Astrocyte of the spinal cord (primary cell): ENCODE measurements at regions not wholly inside any gene's neighbourhood (a gene's known extent, or its start where the extent isn't known, plus 50 kb on each side); places are given as distances from the start of the nearest gene placed in this dataset.

Source experiments
- DNase-seq: peaks from one replicate; pipeline ENCODE4 v3.0.0; 2011; ENCODE audit warnings: low read depth, low spot score
- H3K4me3 ChIP-seq: 2 replicates; pipeline ENCODE4 v1.5.1; 2011; ENCODE audit warnings: low read depth, mild to moderate bottlenecking, low read length, moderate library complexity
- in situ Hi-C: cut with HindIII; loops from 2 replicates; pipeline ENCODE4 v1.10.0; 2017; ENCODE audit warnings: low sequenced_read_pairs
- TF ChIP-seq, protein P1 (sequence below): IDR thresholded peaks from 2 replicates; pipeline ENCODE4 v1.5.1; 2012; ENCODE audit warnings: low read depth, mild to moderate bottlenecking, low read length, inconsistent platforms

DNA sequence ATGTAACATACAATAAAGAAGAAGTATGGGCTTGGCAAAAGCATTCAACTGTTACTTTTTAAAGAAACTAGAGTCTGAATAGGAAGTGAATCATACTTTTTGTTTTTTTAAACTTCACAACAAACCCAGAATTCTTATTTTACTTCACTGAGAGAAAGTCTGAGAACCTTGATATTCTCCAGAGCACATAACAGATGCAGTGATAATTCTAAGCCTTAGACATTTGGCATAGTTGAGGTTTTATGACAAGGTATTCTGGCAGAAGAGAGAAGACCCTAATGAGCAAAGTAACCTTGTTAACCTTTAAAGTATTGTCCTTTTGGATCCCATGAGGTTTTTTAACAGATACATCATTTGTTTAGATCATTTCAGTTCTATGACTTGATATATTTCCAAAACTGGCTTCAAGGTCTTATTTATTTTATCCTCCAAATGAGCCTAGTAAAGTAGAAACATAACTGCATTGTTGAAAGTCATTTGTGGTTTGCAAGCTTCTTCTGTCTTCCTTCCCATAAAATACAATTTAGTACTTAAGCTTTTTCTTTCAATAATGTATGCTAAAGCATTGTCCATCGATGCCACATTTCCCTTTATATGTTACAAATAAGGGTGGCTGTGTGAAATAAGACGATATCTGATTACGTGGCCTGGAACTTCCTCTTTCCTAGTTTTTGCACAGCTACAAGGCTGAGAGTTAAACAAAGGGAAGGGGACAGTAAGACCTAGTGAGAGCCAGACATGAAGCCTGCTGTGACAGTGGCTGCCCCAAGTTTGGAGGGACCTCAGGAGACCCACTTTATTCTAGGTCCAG, 86.1 kb upstream of the ITPRID2 start:
- TF ChIP-seq, protein P1, sequence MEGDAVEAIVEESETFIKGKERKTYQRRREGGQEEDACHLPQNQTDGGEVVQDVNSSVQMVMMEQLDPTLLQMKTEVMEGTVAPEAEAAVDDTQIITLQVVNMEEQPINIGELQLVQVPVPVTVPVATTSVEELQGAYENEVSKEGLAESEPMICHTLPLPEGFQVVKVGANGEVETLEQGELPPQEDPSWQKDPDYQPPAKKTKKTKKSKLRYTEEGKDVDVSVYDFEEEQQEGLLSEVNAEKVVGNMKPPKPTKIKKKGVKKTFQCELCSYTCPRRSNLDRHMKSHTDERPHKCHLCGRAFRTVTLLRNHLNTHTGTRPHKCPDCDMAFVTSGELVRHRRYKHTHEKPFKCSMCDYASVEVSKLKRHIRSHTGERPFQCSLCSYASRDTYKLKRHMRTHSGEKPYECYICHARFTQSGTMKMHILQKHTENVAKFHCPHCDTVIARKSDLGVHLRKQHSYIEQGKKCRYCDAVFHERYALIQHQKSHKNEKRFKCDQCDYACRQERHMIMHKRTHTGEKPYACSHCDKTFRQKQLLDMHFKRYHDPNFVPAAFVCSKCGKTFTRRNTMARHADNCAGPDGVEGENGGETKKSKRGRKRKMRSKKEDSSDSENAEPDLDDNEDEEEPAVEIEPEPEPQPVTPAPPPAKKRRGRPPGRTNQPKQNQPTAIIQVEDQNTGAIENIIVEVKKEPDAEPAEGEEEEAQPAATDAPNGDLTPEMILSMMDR: no peak
- no peak overlapping the region for H3K4me3 ChIP-seq
- in situ Hi-C loops: no loop called here
- peak; percentile 89 for DNase-seq

DNA sequence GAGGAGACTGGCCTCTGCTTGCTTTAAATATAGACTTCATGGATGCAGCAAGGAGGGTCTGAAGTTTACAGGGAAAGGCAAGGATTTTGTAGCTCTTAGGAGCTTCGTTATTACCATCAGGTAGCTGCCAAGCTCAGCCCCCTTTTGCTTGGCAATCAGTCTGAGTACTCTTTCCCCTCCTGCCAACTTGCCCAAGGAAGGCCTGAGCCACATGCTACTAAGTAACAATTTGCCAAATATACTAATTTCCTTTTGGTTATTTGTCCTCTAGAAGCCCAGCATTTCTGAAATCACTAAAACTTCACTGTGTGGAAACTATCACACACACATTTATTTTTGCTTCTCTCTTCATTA, 85.5 kb upstream of the ITPRID2 start:
- TF ChIP-seq, protein P1: no peak
- in situ Hi-C loops: no loop called here
- no peak overlapping the region for H3K4me3 ChIP-seq
- DNase-seq: no peak

DNA sequence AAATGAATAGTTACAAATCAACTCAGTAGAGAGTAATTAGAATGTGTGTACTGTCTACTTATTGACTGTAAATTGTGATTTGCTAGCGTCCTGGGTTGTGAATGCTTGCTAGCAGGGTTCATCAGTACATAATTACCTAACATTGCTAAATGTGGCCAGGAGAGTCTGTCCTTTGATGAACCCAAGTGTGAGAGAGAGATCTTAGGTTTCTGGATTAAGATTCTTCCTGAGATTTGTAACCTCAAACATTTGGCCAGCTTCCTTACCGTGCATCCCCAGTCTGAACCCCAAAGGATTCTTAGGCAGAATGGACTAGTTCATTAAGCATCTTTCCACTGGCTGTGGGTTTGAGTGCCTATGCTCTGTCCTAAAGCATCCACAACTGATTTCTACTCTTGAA, 84.0 kb upstream of the ITPRID2 start:
- H3K4me3 ChIP-seq: no peak overlapping the region
- in situ Hi-C loops: no loop called here
- TF ChIP-seq, protein P1: no peak
- no peak for DNase-seq

DNA sequence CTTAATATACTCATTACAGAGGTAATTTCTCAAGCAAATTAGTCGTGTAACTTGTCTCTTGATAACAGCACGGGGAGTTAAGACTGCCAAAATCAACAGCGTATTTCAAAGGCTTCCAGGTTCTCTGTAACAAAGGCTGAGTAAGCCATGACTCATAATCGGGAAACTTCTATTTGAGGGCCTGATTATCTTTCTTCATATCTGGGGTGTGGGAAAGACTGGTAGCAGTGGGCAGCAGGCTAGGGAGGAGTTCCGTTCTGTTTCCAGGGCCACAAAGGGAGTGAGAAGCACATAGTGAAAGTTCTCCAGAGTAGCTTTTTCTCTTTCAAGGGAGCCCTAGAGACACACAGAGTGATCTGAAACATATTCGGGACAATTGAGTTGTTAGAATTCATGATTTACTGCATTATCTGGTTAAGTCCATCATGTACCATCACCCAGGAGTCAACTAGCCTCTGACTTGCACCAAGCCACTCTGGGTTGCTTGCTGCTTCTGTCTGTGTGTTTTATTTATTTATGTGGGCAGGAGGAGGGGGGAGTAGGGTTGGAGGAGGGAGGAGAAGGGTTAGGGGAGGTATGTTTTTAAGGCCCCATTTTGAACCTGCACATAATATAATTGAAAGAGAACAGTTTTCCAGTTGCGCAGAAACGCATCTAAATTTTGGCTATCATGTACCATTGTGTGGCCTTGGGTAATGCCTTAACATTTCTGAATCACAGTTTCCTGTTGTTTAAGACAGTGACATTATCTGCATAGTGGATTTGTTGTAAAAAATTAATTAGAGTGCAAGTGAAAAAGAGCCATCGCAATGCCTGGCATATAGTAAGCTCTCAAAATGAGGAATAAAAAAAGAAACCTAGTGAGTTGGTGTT, 80.5 kb upstream of the ITPRID2 start:
- TF ChIP-seq, protein P1: no peak
- in situ Hi-C loops: no loop called here
- peak; percentile 96 for DNase-seq
- no peak overlapping the region for H3K4me3 ChIP-seq

DNA sequence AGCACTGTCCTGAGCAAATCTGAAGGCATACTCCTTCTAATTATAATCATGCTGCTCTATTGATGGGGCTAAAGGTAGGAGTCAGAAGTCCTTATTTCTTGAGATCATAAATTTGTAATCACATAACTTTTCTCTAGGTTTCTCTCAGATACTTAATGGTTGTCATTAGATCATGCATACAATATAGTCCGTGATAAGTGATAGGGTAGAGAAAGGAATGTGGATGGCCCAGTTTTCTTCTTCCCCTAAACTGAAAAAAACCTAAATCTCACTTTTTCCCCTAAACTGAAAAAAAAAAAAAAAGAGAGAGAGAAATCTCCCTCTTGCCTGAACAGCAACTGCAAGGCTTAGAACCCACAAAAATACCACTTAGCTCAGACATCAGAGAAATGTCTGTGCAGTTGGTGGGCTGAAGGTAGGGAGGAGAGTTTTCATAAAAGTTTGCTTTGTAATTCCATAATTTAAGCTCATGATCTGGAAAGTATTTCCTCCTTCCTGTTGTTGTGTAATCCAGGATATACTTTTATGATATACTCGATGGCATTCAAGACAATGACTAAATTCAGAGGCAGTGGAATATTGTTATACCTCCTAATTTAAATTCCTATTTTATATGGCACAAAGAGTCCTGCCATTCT, 79.3 kb upstream of the ITPRID2 start:
- in situ Hi-C loops: no loop called here
- TF ChIP-seq, protein P1: no peak
- H3K4me3 ChIP-seq: no peak overlapping the region
- no peak for DNase-seq

DNA sequence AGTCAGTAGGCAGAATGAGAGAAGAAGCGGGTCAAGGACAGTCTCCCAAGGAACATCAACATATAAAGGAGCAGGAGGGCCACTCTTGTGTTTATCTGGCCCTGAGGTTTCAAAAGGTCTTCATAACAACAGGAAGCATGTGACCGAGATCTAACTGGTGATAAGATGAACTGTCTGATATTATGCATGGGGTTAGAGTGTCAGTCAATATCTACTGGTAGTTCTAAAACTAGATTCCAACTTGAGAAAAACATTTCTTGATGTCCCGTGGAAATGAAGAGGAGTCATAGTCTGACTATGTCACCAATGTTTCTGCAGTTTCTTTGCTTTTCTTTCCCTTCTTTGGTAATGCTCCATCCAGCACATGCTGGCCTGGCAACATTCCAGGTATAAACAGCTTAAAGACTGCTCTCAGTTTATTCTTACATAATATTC, 77.5 kb upstream of the ITPRID2 start:
- peak; percentile 75 for DNase-seq
- in situ Hi-C loops: no loop called here
- H3K4me3 ChIP-seq: no peak overlapping the region
- TF ChIP-seq, protein P1: no peak
